Liver (tissue), 8 donors: ENCODE measurements at regions not wholly inside any gene's neighbourhood (a gene's known extent, or its start where the extent isn't known, plus 50 kb on each side); places are given as distances from the start of the nearest gene placed in this dataset.

Source experiments
- DNase-seq: peaks from one replicate; pipeline ENCODE4 v3.0.0-alpha.2; 2017; ENCODE audit warnings: low spot score
- H3K27ac ChIP-seq, 2 donors: one replicate each; pipeline ENCODE4 v1.7.0; 2013; ENCODE audit warnings: inconsistent platforms in 2 of 2, low read length in 2 of 2, control low read depth in 1 of 2, low read depth in 1 of 2, mild to moderate bottlenecking in 1 of 2
- H3K27me3 ChIP-seq, 4 donors: one replicate each; pipeline versions ENCODE4 v1.6.1 to v1.7.0; 2013; ENCODE audit warnings: low read length in 3 of 4, inconsistent platforms in 1 of 4, mild to moderate bottlenecking in 1 of 4, moderate library complexity in 1 of 4; ENCODE audit not compliant: control insufficient read depth in 4 of 4, insufficient read depth in 4 of 4
- H3K36me3 ChIP-seq, 4 donors: one replicate each; pipeline versions ENCODE4 v1.6.1 to v1.7.0; 2013; ENCODE audit warnings: low read length in 3 of 4, mild to moderate bottlenecking in 3 of 4, low read depth in 1 of 4, moderate library complexity in 1 of 4; ENCODE audit not compliant: control insufficient read depth in 4 of 4, insufficient read depth in 3 of 4
- H3K4me1 ChIP-seq, 4 donors: one replicate each; pipeline versions ENCODE4 v1.6.1 to v1.7.0; 2013; ENCODE audit warnings: low read length in 3 of 4, mild to moderate bottlenecking in 3 of 4, moderate library complexity in 1 of 4; ENCODE audit not compliant: control insufficient read depth in 4 of 4, insufficient read depth in 4 of 4
- H3K4me3 ChIP-seq, 3 donors: one replicate each; pipeline versions ENCODE4 v1.6.1 to v1.7.0; 2013; ENCODE audit warnings: low read length in 3 of 3, control low read depth in 1 of 3, low read depth in 1 of 3, mild to moderate bottlenecking in 1 of 3
- H3K9ac ChIP-seq, 2 donors: one replicate each; pipeline ENCODE4 v1.7.0; 2013; ENCODE audit warnings: low read length in 2 of 2, mild to moderate bottlenecking in 2 of 2, moderate library complexity in 2 of 2, control low read depth in 1 of 2, low read depth in 1 of 2
- H3K9me3 ChIP-seq, 4 donors: one replicate each; pipeline versions ENCODE4 v1.6.1 to v1.7.0; 2013; ENCODE audit warnings: low read length in 3 of 4; ENCODE audit not compliant: control insufficient read depth in 4 of 4
- CTCF ChIP-seq: fragments of 150-350 bp; IDR thresholded peaks from 2 replicates; pipeline ENCODE4 v1.5.1; 2017; ENCODE audit warnings: improper control_type of control experiment, low read depth, low read length; ENCODE audit not compliant: missing input control
- FOXA1 ChIP-seq: IDR thresholded peaks from 2 replicates; pipeline ENCODE4 v1.6.1; 2016; ENCODE audit warnings: antibody characterized with exemption
- HNF4G ChIP-seq: IDR thresholded peaks from 2 replicates; pipeline ENCODE4 v1.6.1; 2016; ENCODE audit warnings: antibody characterized with exemption
- JUND ChIP-seq, 2 donors: IDR thresholded peaks; 2 replicates each; pipeline ENCODE4 v1.6.1; 2016; ENCODE audit warnings: antibody characterized with exemption in 2 of 2
- MAX ChIP-seq: IDR thresholded peaks from 2 replicates; pipeline ENCODE4 v1.6.1; 2016; ENCODE audit warnings: antibody characterized with exemption
- NR2F2 ChIP-seq: IDR thresholded peaks from 2 replicates; pipeline ENCODE4 v1.6.1; 2016; ENCODE audit warnings: antibody characterized with exemption
- RAD21 ChIP-seq, 2 donors: IDR thresholded peaks; 2 replicates each; pipeline ENCODE4 v1.6.1; 2016; ENCODE audit warnings: antibody characterized with exemption in 2 of 2, mild to moderate bottlenecking in 2 of 2
- REST ChIP-seq: IDR thresholded peaks from 2 replicates; pipeline ENCODE4 v1.6.1; 2016; ENCODE audit warnings: antibody characterized with exemption, mild to moderate bottlenecking
- RXRA ChIP-seq, 2 donors: IDR thresholded peaks; 2 replicates each; pipeline ENCODE4 v1.6.1; 2017 to 2018; ENCODE audit warnings: antibody characterized with exemption in 2 of 2, mild to moderate bottlenecking in 1 of 2
- SP1 ChIP-seq: IDR thresholded peaks from 2 replicates; pipeline ENCODE4 v1.6.1; 2018; ENCODE audit warnings: antibody characterized with exemption, mild to moderate bottlenecking
- TAF1 ChIP-seq: conservative IDR thresholded peaks from 2 replicates; pipeline ENCODE4 v1.6.1; 2016; ENCODE audit warnings: antibody characterized with exemption, mild to moderate bottlenecking
- YY1 ChIP-seq: IDR thresholded peaks from 2 replicates; pipeline ENCODE4 v1.6.1; 2016; ENCODE audit warnings: antibody characterized with exemption, mild to moderate bottlenecking
- ZBTB33 ChIP-seq: IDR thresholded peaks from 2 replicates; pipeline ENCODE4 v1.6.1; 2016; ENCODE audit warnings: antibody characterized with exemption
- WGBS: extraction: QIAGEN DNeasy Blood & Tissue Kit; methylation state at CpG from one replicate; pipeline ENCODE4 v1.1.7; 2013; 5-methylcytosine and 5-hydroxymethylcytosine counted together
- donor health status: healthy.
- donor health status: healthy.
- donor health status: healthy.
- donor health status: healthy.
- donor health status: healthy.

GRCh38 chr3:168288511-168289401, 193.0 kb upstream of the GOLIM4 start:
- no peak overlapping the region for H3K27ac ChIP-seq
- no peak for DNase-seq

More at GRCh38 chr3:168288511-168289401, 193.0 kb upstream of the GOLIM4 start:
- 80% methylated on average over 5 of the region's 5 CpGs for WGBS
- Histone ChIP-seq H3K27me3 (no peaks in the 10 kb centered on the region), H3K36me3 (no peaks in the 10 kb centered on the region), H3K9ac (no peak overlapping the region), H3K9me3 (no peaks in the 10 kb centered on the region), H3K4me1 (no peaks in the 10 kb centered on the region), H3K4me3 (no peak overlapping the region)
- TF ChIP-seq REST (no peak), RXRA (IDR thresholded peaks at IDR 0.05) (no peak), SP1 (no peak), MAX (no peak), NR2F2 (no peak), HNF4G (no peak), YY1 (no peak), RAD21 (IDR thresholded peaks at IDR 0.05) (no peak), JUND (IDR thresholded peaks at IDR 0.05) (no peak), CTCF (no peak), TAF1 (no peak), FOXA1 (no peak), ZBTB33 (no peak)
